Mesenteric fat pad (tissue), 1 donor: ENCODE measurements at regions not wholly inside any gene's neighbourhood (a gene's known extent, or its start where the extent isn't known, plus 50 kb on each side); places are given as distances from the start of the nearest gene placed in this dataset.
A peak's percentile ranks its signal among the peaks of the same experiment; 100 is the strongest.
"Not testable (repeated sequence)": the region's sequence is repeated elsewhere in the genome, so short reads cannot be mapped to it uniquely, and the experiment has no call there.

ENCODE experiments used
- DNase-seq: peaks from one replicate; pipeline ENCODE4 v3.0.0-alpha.2; 2020; ENCODE audit warnings: low spot score
- donor health status: DM: yes; HTN: yes; CAD: no.

GRCh38 chr2:89537862-89538261 lies 846.4 kb downstream of the RPIA start:
- not testable (repeated sequence) for DNase-seq

GRCh38 chr2:89544110-89544509 lies 852.6 kb downstream of the RPIA start:
- DNase-seq = not testable (repeated sequence)

- not testable (repeated sequence) for DNase-seq
Measured at GRCh38 chr2:89579154-89579553, 887.7 kb downstream of the RPIA start.

- not testable (repeated sequence) for DNase-seq
Measured at GRCh38 chr2:89582816-89583215, 891.3 kb downstream of the RPIA start.

- not testable (repeated sequence) for DNase-seq
Measured at GRCh38 chr2:89584046-89584445, 892.6 kb downstream of the RPIA start.

GRCh38 chr2:89584868-89585557 lies 893.5 kb downstream of the RPIA start:
- not testable (repeated sequence) for DNase-seq

- not testable (repeated sequence) for DNase-seq
Measured at GRCh38 chr2:89585558-89585920, 894.1 kb downstream of the RPIA start.

GRCh38 chr2:89599843-89600242 lies 908.4 kb downstream of the RPIA start:
- DNase-seq = peak; percentile 88

- not testable (repeated sequence) for DNase-seq
Measured at GRCh38 chr2:89606514-89606913, 915.0 kb downstream of the RPIA start.

- DNase-seq = not testable (repeated sequence)
Measured at GRCh38 chr2:89610207-89610926, 918.9 kb downstream of the RPIA start.

GRCh38 chr2:89610927-89611515 lies 919.5 kb downstream of the RPIA start:
- DNase-seq = not testable (repeated sequence)

GRCh38 chr2:89611710-89612109 lies 920.2 kb downstream of the RPIA start:
- not testable (repeated sequence) for DNase-seq

- DNase-seq = not testable (repeated sequence)
Measured at GRCh38 chr2:89649268-89649667, 957.8 kb downstream of the RPIA start.

GRCh38 chr2:89679254-89679653 lies 987.8 kb downstream of the RPIA start:
- not testable (repeated sequence) for DNase-seq
